ENCODE measurements at regions not wholly inside any gene's neighbourhood (a gene's known extent, or its start where the extent isn't known, plus 50 kb on each side); places are given as distances from the start of the nearest gene placed in this dataset.

- no peak for TF ChIP-seq ZNF609 (CRISPR knock-in tag; IDR thresholded peaks at IDR 0.05; ENCODE audit: borderline replicate concordance)
- TF ChIP-seq HCFC1 (IDR thresholded peaks at IDR 0.05; ENCODE audit: low read depth, low read length): no peak
- TF ChIP-seq PLSCR1 (CRISPR knock-in tag; IDR thresholded peaks at IDR 0.05; ENCODE audit: borderline replicate concordance): no peak
- TF ChIP-seq ELF1 (CRISPR knock-in tag; IDR thresholded peaks at IDR 0.05): no peak
- no peak for TF ChIP-seq SATB2 (CRISPR knock-in tag; IDR thresholded peaks at IDR 0.05)
Observed at GRCh38 chr18:29250843-29251242, 1073.9 kb upstream of the CDH2 start.
